AG04450 (cell line): ENCODE measurements at regions not wholly inside any gene's neighbourhood (a gene's known extent, or its start where the extent isn't known, plus 50 kb on each side); places are given as distances from the start of the nearest gene placed in this dataset.

Experiments used
- CTCF ChIA-PET: fragments of 300-600, 350-600 bp; formaldehyde crosslinking; extraction: SDS; loops from one replicate; lab custom pipeline; 2022; ENCODE audit warnings: antibody characterized with exemption, inconsistent platforms; lab: Charles Lee
- POLR2A ChIA-PET: fragments of 350-600 bp; formaldehyde crosslinking; extraction: SDS; loops from one replicate; lab custom pipeline; 2021; ENCODE audit warnings: antibody characterized with exemption, inconsistent platforms; lab: Yijun Ruan, JAX
- DNase-seq: peaks from one replicate; pipeline ENCODE4 v3.0.0-alpha.2; 2011; ENCODE audit warnings: low read depth, low spot score
- H3K27ac ChIP-seq: one replicate; pipeline ENCODE4 v1.5.1; 2012; ENCODE audit warnings: low read depth, low read length, control low read depth
- H3K27me3 ChIP-seq: one replicate; pipeline ENCODE4 v1.6.0; 2012; ENCODE audit warnings: low read length; ENCODE audit not compliant: control insufficient read depth, insufficient read depth
- H3K4me3 ChIP-seq: 2 replicates; pipeline ENCODE4 v1.5.1; 2011; ENCODE audit warnings: mild to moderate bottlenecking, low read depth, low read length, control low read depth
- H3K9me3 ChIP-seq: 2 replicates; pipeline ENCODE4 v1.5.1; 2012; ENCODE audit warnings: low read length; ENCODE audit not compliant: control insufficient read depth, insufficient read depth
- CTCF ChIP-seq: IDR thresholded peaks from 2 replicates; pipeline ENCODE4 v1.5.1; 2011; ENCODE audit warnings: low read depth, low read length, control low read depth, inconsistent platforms

GRCh38 chr10:63717027-63717715, 196.0 kb downstream of the REEP3 start:
- POLR2A ChIA-PET = interaction anchor here (1.0 kb wide), 1 partner anchor 196 kb away, joined by 4 read pairs; the partner anchor contains the start of gene REEP3
- CTCF ChIA-PET = interaction anchor here (0.6 to 14.0 kb wide), 4 partner anchors 86 to 1124 kb away, joined by 3 to 363 read pairs (median 70); no protein-coding TSS in a partner anchor
- no peak for TF ChIP-seq CTCF

GRCh38 chr10:63718006-63718405, 196.8 kb downstream of the REEP3 start:
- DNase-seq = no peak
- no peaks in the 10 kb centered on the region for H3K27me3 ChIP-seq
- CTCF ChIA-PET = interaction anchor here (0.6 to 14.0 kb wide), 9 partner anchors 14 to 1125 kb away, joined by 3 to 363 read pairs (median 4); no protein-coding TSS in a partner anchor
- POLR2A ChIA-PET = interaction anchor here (0.8 to 1.0 kb wide), 2 partner anchors 87 to 197 kb away, joined by 3 to 4 read pairs; partner anchors contain the start of gene REEP3
- H3K9me3 ChIP-seq = no peaks in the 10 kb centered on the region
- no peak overlapping the region for H3K4me3 ChIP-seq
- no peak for TF ChIP-seq CTCF
- no peak overlapping the region for H3K27ac ChIP-seq

More at GRCh38 chr10:63717027-63717715, 196.0 kb downstream of the REEP3 start:
- Histone ChIP-seq H3K9me3 (no peaks in the 10 kb centered on the region), H3K27me3 (no peaks in the 10 kb centered on the region), H3K4me3 (no peak overlapping the region), H3K27ac (no peak overlapping the region)
- no peak for DNase-seq

GRCh38 chr10:63718421-63718820, 197.2 kb downstream of the REEP3 start:
- no peak for TF ChIP-seq CTCF
- no peaks in the 10 kb centered on the region for H3K9me3 ChIP-seq
- no peak overlapping the region for H3K4me3 ChIP-seq
- POLR2A ChIA-PET = interaction anchor here (0.8 kb wide), 1 partner anchor 88 kb away, joined by 3 read pairs; no protein-coding TSS in a partner anchor
- CTCF ChIA-PET = interaction anchor here (0.7 to 14.0 kb wide), 9 partner anchors 15 to 561 kb away, joined by 3 to 363 read pairs (median 16); no protein-coding TSS in a partner anchor
- no peak overlapping the region for H3K27ac ChIP-seq
- no peak for DNase-seq
- H3K27me3 ChIP-seq = no peaks in the 10 kb centered on the region

- H3K27ac ChIP-seq = no peak overlapping the region
- no peak for DNase-seq
Measured at GRCh38 chr10:63719226-63719856, 198.1 kb downstream of the REEP3 start.

More at GRCh38 chr10:63719226-63719856, 198.1 kb downstream of the REEP3 start:
- POLR2A ChIA-PET = interaction anchor here (0.9 kb wide), 1 partner anchor 90 kb away, joined by 3 read pairs; no protein-coding TSS in a partner anchor
- H3K9me3 ChIP-seq = no peaks in the 10 kb centered on the region
- H3K27me3 ChIP-seq = no peaks in the 10 kb centered on the region
- TF ChIP-seq CTCF = no peak
- CTCF ChIA-PET = interaction anchor here (0.5 to 14.0 kb wide), 81 partner anchors 9 to 1281 kb away, joined by 3 to 363 read pairs (median 5); partner anchors contain the start of genes ADO, JMJD1C and REEP3
- H3K4me3 ChIP-seq = no peak overlapping the region
